ENCODE measurements at regions not wholly inside any gene's neighbourhood (a gene's known extent, or its start where the extent isn't known, plus 50 kb on each side); places are given as distances from the start of the nearest gene placed in this dataset.

DNA sequence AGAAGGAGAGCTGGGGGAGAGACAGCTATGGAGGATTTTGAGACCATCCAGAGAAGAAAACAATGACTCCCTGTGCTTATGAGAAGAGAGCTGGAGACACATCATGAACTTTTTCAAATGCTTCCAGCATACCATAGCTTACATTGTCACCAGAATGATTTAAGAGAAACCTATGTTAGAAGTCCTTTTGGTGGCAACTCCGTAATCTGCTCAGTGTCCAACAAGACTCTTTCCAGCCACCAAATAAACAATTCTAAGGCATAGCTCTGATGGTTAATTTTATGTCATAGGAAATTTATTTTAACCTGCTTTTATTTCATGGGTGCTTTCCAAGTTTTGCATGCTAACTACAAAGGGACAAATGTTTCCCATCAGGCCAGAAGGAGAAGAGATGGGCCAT is 200.3 kb upstream of the MCTP2 start:
- TF ChIP-seq, protein P1, sequence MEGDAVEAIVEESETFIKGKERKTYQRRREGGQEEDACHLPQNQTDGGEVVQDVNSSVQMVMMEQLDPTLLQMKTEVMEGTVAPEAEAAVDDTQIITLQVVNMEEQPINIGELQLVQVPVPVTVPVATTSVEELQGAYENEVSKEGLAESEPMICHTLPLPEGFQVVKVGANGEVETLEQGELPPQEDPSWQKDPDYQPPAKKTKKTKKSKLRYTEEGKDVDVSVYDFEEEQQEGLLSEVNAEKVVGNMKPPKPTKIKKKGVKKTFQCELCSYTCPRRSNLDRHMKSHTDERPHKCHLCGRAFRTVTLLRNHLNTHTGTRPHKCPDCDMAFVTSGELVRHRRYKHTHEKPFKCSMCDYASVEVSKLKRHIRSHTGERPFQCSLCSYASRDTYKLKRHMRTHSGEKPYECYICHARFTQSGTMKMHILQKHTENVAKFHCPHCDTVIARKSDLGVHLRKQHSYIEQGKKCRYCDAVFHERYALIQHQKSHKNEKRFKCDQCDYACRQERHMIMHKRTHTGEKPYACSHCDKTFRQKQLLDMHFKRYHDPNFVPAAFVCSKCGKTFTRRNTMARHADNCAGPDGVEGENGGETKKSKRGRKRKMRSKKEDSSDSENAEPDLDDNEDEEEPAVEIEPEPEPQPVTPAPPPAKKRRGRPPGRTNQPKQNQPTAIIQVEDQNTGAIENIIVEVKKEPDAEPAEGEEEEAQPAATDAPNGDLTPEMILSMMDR (IDR thresholded peaks at IDR 0.05 in 4 of 5, conservative IDR thresholded peaks at IDR 0.05 in 1 of 5) = no peak
- TF ChIP-seq POLR2A (IDR thresholded peaks at IDR 0.05) = no peak

Data from gastrocnemius medialis (tissue), 4 donors.